HCT116 (cell line): ENCODE measurements at regions not wholly inside any gene's neighbourhood (a gene's known extent, or its start where the extent isn't known, plus 50 kb on each side); places are given as distances from the start of the nearest gene placed in this dataset.
"Not testable (repeated sequence)": the region's sequence is repeated elsewhere in the genome, so short reads cannot be mapped to it uniquely, and the experiment has no call there.

ENCODE experiments used
- ATAC-seq: fragments of 200-7000 bp; cut with Tn5 transposase; 2 replicates; pipeline ENCODE4 v1.9.1; 2020; ENCODE audit warnings: mild to moderate bottlenecking, moderate library complexity
- BruUV-seq: library from RNA; stranded (reverse); fragments of 400-500 nt; replicated peaks from 2 replicates; lab custom pipeline; 2021; lab: Mats Ljungman, UMichigan
- CTCF ChIA-PET: fragments of 300-600 bp; sonication (Branson Sonifier 250); formaldehyde crosslinking; loops from one replicate; lab custom pipeline; 2021; ENCODE audit warnings: antibody characterized with exemption; lab: Charles Lee
- POLR2A ChIA-PET: fragments of 300-600, 350-600 bp; sonication (Branson Sonifier 250); formaldehyde crosslinking; loops from one replicate; lab custom pipeline; 2021; ENCODE audit warnings: antibody characterized with exemption; lab: Charles Lee
- RAD21 ChIA-PET, 2 experiments: fragments of 300-600 bp; sonication (Branson Sonifier 250); formaldehyde crosslinking; loops; one replicate each; lab custom pipeline; 2023; ENCODE audit warnings: low total read pairs in 2 of 2; ENCODE audit not compliant: uncharacterized antibody in 2 of 2, unreplicated experiment in 2 of 2, low non-redundant PET in 1 of 2; lab: Charles Lee
- DNase-seq: peaks from one replicate; pipeline ENCODE4 v3.0.0-alpha.2; 2010; ENCODE audit warnings: low read depth, low spot score
- H2AFZ ChIP-seq: fragments of 200-600 bp; shearing (Covaris generic), sonication (generic); 2 replicates; pipeline ENCODE4 v1.6.1; 2017; ENCODE audit warnings: low read depth, mixed run types, mixed read lengths, antibody characterized with exemption, low read length; ENCODE audit not compliant: poor library complexity, severe bottlenecking
- H3K27ac ChIP-seq: 2 replicates; pipeline ENCODE4 v1.5.1; 2012; ENCODE audit warnings: low read depth, low read length
- H3K27me3 ChIP-seq: fragments of 200-600 bp; sonication (generic); 2 replicates; pipeline ENCODE4 v1.6.1; 2016; ENCODE audit warnings: mixed run types, low read length, mixed read lengths; ENCODE audit not compliant: insufficient read depth
- H3K36me3 ChIP-seq, 2 experiments: fragments of 200-500 bp in 1 of 2; fragments of 200-600 bp in 1 of 2; sonication (Bioruptor generic) in 1 of 2; sonication (generic) in 1 of 2; 2 replicates each; pipeline versions ENCODE4 v1.5.1 to v1.6.1; 2014 to 2016; ENCODE audit warnings: low read length in 2 of 2, inconsistent platforms in 1 of 2, mixed read lengths in 1 of 2, mixed run types in 1 of 2; ENCODE audit not compliant: insufficient read depth in 2 of 2, control insufficient read depth in 1 of 2
- H3K4me1 ChIP-seq, 2 experiments: fragments of 200-600 bp in 1 of 2; sonication (generic) in 1 of 2; 2 replicates each; pipeline versions ENCODE4 v1.5.1 to v1.6.1; 2012 to 2017; ENCODE audit warnings: low read length in 2 of 2, inconsistent platforms in 1 of 2, mild to moderate bottlenecking in 1 of 2, mixed read lengths in 1 of 2, mixed run types in 1 of 2, moderate library complexity in 1 of 2; ENCODE audit not compliant: insufficient read depth in 2 of 2, control insufficient read depth in 1 of 2
- H3K4me2 ChIP-seq: fragments of 200-600 bp; sonication (generic); 2 replicates; pipeline ENCODE4 v1.6.1; 2017; ENCODE audit warnings: mixed run types, low read length, mixed read lengths
- H3K4me3 ChIP-seq, 2 experiments: fragments of 200-600 bp in 1 of 2; sonication (generic) in 1 of 2; replicated peaks in 1 of 2; 2 replicates each; pipeline ENCODE4 v1.5.1; 2011 to 2016; ENCODE audit warnings: low read length in 2 of 2, control low read depth in 1 of 2, low read depth in 1 of 2, mild to moderate bottlenecking in 1 of 2, mixed read lengths in 1 of 2, mixed run types in 1 of 2
- H3K79me2 ChIP-seq: fragments of 200-600 bp; sonication (generic); 2 replicates; pipeline ENCODE4 v1.6.1; 2017; ENCODE audit warnings: mild to moderate bottlenecking, mixed run types, low read length, moderate library complexity, mixed read lengths; ENCODE audit not compliant: insufficient read depth
- H3K9ac ChIP-seq: fragments of 200-600 bp; sonication (generic); 2 replicates; pipeline ENCODE4 v1.6.1; 2016; ENCODE audit warnings: low read length, mixed read lengths
- H3K9me2 ChIP-seq: fragments of 200-600 bp; sonication (generic), shearing (Covaris generic); 2 replicates; pipeline ENCODE4 v1.6.1; 2017; ENCODE audit warnings: mixed run types, mild to moderate bottlenecking, moderate library complexity; ENCODE audit not compliant: insufficient read depth
- H3K9me3 ChIP-seq, 2 experiments: fragments of 200-500 bp in 1 of 2; fragments of 200-600 bp in 1 of 2; sonication (Bioruptor generic) in 1 of 2; sonication (generic) in 1 of 2; 2 replicates each; pipeline ENCODE4 v1.6.1; 2014 to 2017; ENCODE audit warnings: low read length in 2 of 2, mixed read lengths in 2 of 2, inconsistent platforms in 1 of 2, low read depth in 1 of 2, mild to moderate bottlenecking in 1 of 2, mixed run types in 1 of 2, moderate library complexity in 1 of 2; ENCODE audit not compliant: control insufficient read depth in 1 of 2, insufficient read depth in 1 of 2
- H4K20me1 ChIP-seq: fragments of 200-600 bp; sonication (generic), shearing (Covaris generic); 2 replicates; pipeline ENCODE4 v1.6.1; 2017; ENCODE audit warnings: mixed run types, mild to moderate bottlenecking, moderate library complexity; ENCODE audit not compliant: insufficient read depth
- CBX3 ChIP-seq: IDR thresholded peaks from 2 replicates; pipeline ENCODE4 v1.6.1; 2012; ENCODE audit warnings: low read depth
- CEBPB ChIP-seq: IDR thresholded peaks from 2 replicates; pipeline ENCODE4 v1.6.1; 2012; ENCODE audit warnings: low read depth
- EGR1 ChIP-seq: IDR thresholded peaks from 2 replicates; pipeline ENCODE4 v1.6.1; 2012; ENCODE audit warnings: low read depth
- ELF1 ChIP-seq: IDR thresholded peaks from 2 replicates; pipeline ENCODE4 v1.6.1; 2012; ENCODE audit warnings: low read depth, borderline replicate concordance
- EZH2 ChIP-seq: fragments of 200-600 bp; sonication (generic); IDR thresholded peaks from 2 replicates; pipeline ENCODE4 v1.6.1; 2017; ENCODE audit warnings: antibody characterized with exemption, mixed run types
- EZH2phosphoT487 ChIP-seq: fragments of 200-600 bp; IDR thresholded peaks from 2 replicates; pipeline ENCODE4 v1.6.1; 2018; ENCODE audit warnings: antibody characterized with exemption, borderline replicate concordance
- POLR2A ChIP-seq: IDR thresholded peaks from 2 replicates; pipeline ENCODE4 v1.7.0; 2011; ENCODE audit warnings: borderline replicate concordance; ENCODE audit not compliant: insufficient read depth, insufficient read length; ENCODE audit errors: extremely low read depth
- RAD21 ChIP-seq: IDR thresholded peaks from 2 replicates; pipeline ENCODE4 v1.6.1; 2012; ENCODE audit warnings: low read depth, mild to moderate bottlenecking
- SP1 ChIP-seq: IDR thresholded peaks from 2 replicates; pipeline ENCODE4 v1.6.1; 2012; ENCODE audit warnings: low read depth
- SRF ChIP-seq: IDR thresholded peaks from 2 replicates; pipeline ENCODE4 v1.6.1; 2012; ENCODE audit warnings: low read depth
- TCF7L2 ChIP-seq: IDR thresholded peaks from 2 replicates; pipeline ENCODE4 v1.7.0; 2011; ENCODE audit warnings: borderline replicate concordance, inconsistent platforms; ENCODE audit not compliant: insufficient read depth, insufficient read length; ENCODE audit errors: extremely low read depth
- YY1 ChIP-seq: IDR thresholded peaks from 2 replicates; pipeline ENCODE4 v1.6.1; 2011; ENCODE audit warnings: low read length, low read depth, moderate library complexity, mild to moderate bottlenecking; ENCODE audit not compliant: insufficient replicate concordance; ENCODE audit errors: extremely low read depth
- intact Hi-C: fragments of 100-400 bp; cut with micrococcal nuclease; formaldehyde crosslinking; loops from 2 replicates; pipeline ENCODE4 v1.10.0; 2022
- TF ChIP-seq, protein P1 (sequence below): IDR thresholded peaks from 2 replicates; pipeline ENCODE4 v1.6.1; 2012
- TF ChIP-seq, protein P2 (sequence below): IDR thresholded peaks from 2 replicates; pipeline ENCODE4 v1.6.1; 2011; ENCODE audit warnings: mild to moderate bottlenecking, low read length, moderate library complexity; ENCODE audit not compliant: insufficient replicate concordance; ENCODE audit errors: extremely low read depth
- TF ChIP-seq, protein P3 (sequence below): IDR thresholded peaks from 2 replicates; pipeline ENCODE4 v1.6.1; 2012; ENCODE audit warnings: low read depth

DNA sequence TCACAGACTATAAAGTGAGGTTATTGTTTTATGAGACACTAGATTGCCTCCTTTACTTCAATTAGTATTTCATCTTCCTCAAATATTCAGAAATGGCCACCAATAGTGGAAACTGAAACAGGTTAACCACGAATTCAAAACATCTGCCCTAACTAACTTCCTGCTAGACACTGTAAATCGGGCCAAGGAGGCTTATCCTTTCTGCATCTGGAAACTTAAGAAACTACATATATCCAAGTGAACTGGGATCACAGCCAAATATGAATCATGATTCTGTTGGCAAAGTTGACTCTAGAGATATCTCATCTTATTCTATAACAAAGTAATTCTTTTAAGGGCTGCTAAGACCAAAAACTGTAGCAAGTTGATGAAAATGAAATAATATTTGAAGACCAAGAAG lies 136.6 kb upstream of the ZC3H15 start (continued):
- TF ChIP-seq EZH2 = no peak
- TF ChIP-seq, protein P1, sequence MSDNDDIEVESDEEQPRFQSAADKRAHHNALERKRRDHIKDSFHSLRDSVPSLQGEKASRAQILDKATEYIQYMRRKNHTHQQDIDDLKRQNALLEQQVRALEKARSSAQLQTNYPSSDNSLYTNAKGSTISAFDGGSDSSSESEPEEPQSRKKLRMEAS = no peak
- no peak for TF ChIP-seq EGR1
- no peak for TF ChIP-seq ELF1

DNA sequence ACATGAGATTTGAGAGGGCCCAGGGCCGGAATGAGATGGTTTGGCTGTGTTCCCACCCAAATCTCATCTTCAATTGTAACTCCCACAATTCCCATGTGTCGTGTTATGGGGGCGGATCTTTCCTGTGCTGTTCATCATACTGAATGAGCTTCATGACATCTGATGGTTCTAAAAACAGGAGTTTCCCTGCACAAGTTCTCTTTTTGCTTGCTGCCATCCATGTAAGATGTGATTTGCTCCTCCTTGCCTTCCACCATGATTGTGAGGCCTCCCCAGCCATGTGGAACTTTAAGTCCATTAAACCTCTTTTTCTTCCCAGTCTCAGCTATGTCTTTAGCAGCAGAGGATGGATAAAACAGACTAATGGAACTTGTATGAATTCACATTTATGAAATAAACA lies 131.9 kb upstream of the ZC3H15 start:
- RAD21 ChIA-PET, DNase-seq, BruUV-seq, CTCF ChIA-PET, H3K9ac ChIP-seq, ATAC-seq, H3K9me3 ChIP-seq, H3K79me2 ChIP-seq, H3K36me3 ChIP-seq, H3K9me2 ChIP-seq, H2AFZ ChIP-seq, POLR2A ChIA-PET, intact Hi-C loops, H3K27ac ChIP-seq, H3K4me2 ChIP-seq, H3K4me1 ChIP-seq, H4K20me1 ChIP-seq, H3K4me3 ChIP-seq, H3K27me3 ChIP-seq: not testable (repeated sequence)

DNA sequence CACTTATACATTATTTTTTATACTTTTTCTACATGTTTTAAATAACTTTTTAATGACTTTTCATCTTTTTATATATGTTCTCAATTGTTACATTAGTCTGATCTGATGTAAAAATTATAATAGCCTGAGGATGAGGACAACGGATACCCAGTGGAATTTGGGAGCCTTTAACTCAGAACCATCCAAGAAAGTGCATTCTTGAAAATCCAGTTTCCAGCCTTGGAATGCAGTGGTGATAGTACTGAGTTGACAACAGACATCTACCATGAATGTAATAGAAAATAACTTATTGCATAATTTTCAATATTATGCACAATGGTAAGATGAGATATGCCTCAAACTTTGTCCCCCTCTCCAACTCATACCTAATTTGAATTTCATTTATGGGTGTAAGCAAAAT lies 120.7 kb upstream of the ZC3H15 start:
- BruUV-seq = no TSS peak
- CTCF ChIA-PET = no interaction called here
- TF ChIP-seq RAD21 = no peak
- TF ChIP-seq, protein P2, sequence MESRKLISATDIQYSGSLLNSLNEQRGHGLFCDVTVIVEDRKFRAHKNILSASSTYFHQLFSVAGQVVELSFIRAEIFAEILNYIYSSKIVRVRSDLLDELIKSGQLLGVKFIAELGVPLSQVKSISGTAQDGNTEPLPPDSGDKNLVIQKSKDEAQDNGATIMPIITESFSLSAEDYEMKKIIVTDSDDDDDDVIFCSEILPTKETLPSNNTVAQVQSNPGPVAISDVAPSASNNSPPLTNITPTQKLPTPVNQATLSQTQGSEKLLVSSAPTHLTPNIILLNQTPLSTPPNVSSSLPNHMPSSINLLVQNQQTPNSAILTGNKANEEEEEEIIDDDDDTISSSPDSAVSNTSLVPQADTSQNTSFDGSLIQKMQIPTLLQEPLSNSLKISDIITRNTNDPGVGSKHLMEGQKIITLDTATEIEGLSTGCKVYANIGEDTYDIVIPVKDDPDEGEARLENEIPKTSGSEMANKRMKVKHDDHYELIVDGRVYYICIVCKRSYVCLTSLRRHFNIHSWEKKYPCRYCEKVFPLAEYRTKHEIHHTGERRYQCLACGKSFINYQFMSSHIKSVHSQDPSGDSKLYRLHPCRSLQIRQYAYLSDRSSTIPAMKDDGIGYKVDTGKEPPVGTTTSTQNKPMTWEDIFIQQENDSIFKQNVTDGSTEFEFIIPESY = no peak
- TF ChIP-seq ELF1 = no peak
- TF ChIP-seq SP1 = no peak
- no peak for TF ChIP-seq CBX3
- TF ChIP-seq CEBPB = no peak
- TF ChIP-seq, protein P3, sequence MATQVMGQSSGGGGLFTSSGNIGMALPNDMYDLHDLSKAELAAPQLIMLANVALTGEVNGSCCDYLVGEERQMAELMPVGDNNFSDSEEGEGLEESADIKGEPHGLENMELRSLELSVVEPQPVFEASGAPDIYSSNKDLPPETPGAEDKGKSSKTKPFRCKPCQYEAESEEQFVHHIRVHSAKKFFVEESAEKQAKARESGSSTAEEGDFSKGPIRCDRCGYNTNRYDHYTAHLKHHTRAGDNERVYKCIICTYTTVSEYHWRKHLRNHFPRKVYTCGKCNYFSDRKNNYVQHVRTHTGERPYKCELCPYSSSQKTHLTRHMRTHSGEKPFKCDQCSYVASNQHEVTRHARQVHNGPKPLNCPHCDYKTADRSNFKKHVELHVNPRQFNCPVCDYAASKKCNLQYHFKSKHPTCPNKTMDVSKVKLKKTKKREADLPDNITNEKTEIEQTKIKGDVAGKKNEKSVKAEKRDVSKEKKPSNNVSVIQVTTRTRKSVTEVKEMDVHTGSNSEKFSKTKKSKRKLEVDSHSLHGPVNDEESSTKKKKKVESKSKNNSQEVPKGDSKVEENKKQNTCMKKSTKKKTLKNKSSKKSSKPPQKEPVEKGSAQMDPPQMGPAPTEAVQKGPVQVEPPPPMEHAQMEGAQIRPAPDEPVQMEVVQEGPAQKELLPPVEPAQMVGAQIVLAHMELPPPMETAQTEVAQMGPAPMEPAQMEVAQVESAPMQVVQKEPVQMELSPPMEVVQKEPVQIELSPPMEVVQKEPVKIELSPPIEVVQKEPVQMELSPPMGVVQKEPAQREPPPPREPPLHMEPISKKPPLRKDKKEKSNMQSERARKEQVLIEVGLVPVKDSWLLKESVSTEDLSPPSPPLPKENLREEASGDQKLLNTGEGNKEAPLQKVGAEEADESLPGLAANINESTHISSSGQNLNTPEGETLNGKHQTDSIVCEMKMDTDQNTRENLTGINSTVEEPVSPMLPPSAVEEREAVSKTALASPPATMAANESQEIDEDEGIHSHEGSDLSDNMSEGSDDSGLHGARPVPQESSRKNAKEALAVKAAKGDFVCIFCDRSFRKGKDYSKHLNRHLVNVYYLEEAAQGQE = no peak
- TF ChIP-seq SRF = no peak
- no peak for TF ChIP-seq EZH2phosphoT487
- TF ChIP-seq TCF7L2 = no peak
- no peak for TF ChIP-seq YY1
- no peak for TF ChIP-seq POLR2A
- no peak for TF ChIP-seq EGR1

More for the DNA sequence above, 120.7 kb upstream of the ZC3H15 start:
- no peaks in the 10 kb centered on the region for H3K36me3 ChIP-seq
- no peak overlapping the region for H3K4me2 ChIP-seq
- H2AFZ ChIP-seq = no peak overlapping the region
- H3K4me3 ChIP-seq = no peak overlapping the region
- H3K9ac ChIP-seq = no peak overlapping the region
- DNase-seq = no peak
- H3K9me2 ChIP-seq = no peaks in the 10 kb centered on the region; the same call in 1 of the 2 replicates
- no peaks in the 10 kb centered on the region for H3K27me3 ChIP-seq
- ATAC-seq = no peak
- no peaks in the 10 kb centered on the region for H3K9me3 ChIP-seq
- no peaks in the 10 kb centered on the region for H3K79me2 ChIP-seq
- H3K4me1 ChIP-seq = no peaks in the 10 kb centered on the region
- H3K27ac ChIP-seq = no peak overlapping the region
- intact Hi-C loops = no loop called here
- ChIA-PET POLR2A (no interaction called here), RAD21 (no interaction called here)
- H4K20me1 ChIP-seq = no peaks in the 10 kb centered on the region
